ENCODE measurements at regions not wholly inside any gene's neighbourhood (a gene's known extent, or its start where the extent isn't known, plus 50 kb on each side); places are given as distances from the start of the nearest gene placed in this dataset.

DNA sequence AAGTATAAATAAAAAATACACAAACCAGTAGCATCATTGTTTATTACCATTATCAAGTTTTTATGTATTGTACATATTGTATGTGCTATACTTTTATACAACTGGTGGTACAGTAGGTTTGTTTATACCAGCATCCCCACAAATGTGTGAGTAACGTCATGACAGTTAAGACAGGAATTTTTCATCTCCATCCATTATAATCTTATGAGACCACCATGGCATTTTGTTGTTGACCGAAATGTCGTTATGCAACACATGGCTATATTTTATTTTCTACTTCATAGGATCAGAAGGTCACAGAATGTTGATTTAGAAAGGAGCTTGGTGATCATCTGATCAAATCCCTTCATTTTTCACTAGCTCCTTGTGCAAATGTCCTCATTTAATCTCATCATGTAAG lies 170.9 kb upstream of the NCAM1 start:
- TF ChIP-seq POLR2A (IDR thresholded peaks at IDR 0.05): no peak
- no peak for TF ChIP-seq EP300 (IDR thresholded peaks at IDR 0.05; ENCODE audit: low read depth)
- TF ChIP-seq, protein P1, sequence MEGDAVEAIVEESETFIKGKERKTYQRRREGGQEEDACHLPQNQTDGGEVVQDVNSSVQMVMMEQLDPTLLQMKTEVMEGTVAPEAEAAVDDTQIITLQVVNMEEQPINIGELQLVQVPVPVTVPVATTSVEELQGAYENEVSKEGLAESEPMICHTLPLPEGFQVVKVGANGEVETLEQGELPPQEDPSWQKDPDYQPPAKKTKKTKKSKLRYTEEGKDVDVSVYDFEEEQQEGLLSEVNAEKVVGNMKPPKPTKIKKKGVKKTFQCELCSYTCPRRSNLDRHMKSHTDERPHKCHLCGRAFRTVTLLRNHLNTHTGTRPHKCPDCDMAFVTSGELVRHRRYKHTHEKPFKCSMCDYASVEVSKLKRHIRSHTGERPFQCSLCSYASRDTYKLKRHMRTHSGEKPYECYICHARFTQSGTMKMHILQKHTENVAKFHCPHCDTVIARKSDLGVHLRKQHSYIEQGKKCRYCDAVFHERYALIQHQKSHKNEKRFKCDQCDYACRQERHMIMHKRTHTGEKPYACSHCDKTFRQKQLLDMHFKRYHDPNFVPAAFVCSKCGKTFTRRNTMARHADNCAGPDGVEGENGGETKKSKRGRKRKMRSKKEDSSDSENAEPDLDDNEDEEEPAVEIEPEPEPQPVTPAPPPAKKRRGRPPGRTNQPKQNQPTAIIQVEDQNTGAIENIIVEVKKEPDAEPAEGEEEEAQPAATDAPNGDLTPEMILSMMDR (IDR thresholded peaks at IDR 0.05): no peak
- no peak for TF ChIP-seq POLR2AphosphoS5 (IDR thresholded peaks at IDR 0.05)

Data from transverse colon (tissue), 4 donors.